D341Med (cell line): ENCODE measurements at regions not wholly inside any gene's neighbourhood (a gene's known extent, or its start where the extent isn't known, plus 50 kb on each side); places are given as distances from the start of the nearest gene placed in this dataset.

ENCODE experiments used
- DNase-seq: peaks from one replicate; pipeline ENCODE4 v3.0.0; 2012; ENCODE audit warnings: low spot score

DNA sequence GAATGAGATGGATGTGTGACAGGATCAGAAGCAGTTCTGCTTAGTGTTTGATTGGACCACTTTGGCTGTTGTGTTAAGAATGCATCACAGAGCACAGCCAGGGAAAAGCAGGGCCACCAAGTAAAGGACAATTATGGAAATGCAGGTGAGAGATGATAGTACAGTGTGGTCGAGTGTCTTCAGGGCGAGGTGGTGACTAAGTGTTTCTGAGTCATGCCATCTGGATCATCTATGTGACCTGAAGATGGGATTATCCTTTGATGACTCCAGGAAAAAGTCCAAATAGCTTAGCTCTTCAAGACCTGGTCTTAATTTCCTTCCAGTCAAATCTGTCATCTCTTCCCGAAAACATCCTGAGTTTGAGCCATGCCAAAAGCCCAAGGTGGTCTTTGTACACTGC, 523.2 kb upstream of the IGFBP3 start:
- no peak for DNase-seq

DNA sequence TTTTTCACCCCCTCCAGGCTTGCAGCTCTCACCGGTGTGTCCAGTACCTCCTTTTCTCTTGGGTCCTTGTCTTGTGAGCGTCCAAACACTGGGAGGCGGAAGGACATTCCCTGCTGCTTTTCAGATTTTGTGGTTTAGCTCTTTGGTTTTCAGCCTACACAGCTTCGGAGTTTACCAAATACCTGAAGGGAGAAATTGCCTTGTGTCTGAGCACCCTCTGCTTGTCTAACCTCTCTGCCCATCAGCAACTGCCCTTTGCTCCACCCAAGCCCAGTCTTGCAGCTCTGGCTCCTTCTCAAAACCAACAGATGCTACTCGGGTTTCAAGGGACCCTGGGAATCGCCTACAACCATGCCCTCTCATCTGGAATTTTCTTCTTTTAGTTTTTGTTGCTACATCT, 519.1 kb upstream of the IGFBP3 start:
- no peak for DNase-seq

DNA sequence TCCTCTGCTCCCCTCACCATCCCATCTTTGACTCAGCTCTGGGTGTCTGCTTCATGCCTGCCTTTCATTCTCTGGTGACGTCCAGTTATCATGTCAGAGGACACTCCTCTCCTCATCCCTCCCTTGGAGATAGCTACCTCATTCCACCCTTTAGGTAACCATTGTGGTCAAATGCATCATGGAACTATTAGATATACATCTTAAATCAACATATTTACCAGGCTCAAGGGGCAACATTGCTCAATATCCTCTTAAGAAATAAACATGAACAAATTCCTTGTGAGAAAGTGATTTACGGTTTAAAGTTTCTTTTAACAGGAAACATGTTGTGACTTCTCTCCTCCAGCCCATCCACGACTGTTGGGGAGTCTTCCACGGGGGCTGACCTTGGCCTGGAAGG, 511.6 kb upstream of the IGFBP3 start:
- DNase-seq = no peak

DNA sequence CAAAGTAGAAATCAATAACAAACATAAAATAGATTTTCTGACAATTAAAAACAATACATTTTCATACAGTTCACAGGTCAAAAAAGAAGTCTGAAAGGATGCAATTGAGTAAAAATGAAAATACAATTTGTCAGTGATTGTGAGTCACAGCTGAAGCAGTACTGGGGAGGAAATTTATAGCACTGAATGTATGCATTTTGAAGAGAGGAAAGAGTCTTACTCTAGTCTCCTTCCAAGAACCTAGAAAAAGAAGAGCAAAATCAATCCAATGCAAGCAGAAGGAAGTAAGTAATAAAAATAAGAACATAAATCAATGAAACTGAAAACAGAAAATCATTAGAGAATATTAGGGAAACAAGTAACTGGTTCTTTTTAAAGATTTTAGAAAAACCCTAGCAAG, 507.2 kb upstream of the IGFBP3 start:
- no peak for DNase-seq

DNA sequence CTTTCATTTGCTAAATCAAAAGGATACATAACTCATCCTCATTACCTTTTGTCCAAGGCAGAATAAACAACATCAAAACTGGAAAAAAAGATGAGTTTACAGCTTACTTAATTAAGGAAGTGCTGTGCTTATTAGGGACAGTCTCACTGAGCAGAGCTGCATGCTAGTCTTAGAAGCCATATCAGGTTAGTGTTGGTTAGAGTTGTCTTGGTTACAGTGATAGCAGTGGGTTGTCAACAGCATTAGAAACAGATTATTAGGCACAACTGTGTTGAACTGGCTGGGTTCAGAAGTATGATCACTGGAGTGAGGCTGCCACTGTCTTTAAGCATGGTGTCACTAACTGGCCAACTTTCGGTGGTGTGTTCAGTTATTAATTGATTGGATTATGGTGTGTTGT, 503.9 kb upstream of the IGFBP3 start:
- no peak for DNase-seq

DNA sequence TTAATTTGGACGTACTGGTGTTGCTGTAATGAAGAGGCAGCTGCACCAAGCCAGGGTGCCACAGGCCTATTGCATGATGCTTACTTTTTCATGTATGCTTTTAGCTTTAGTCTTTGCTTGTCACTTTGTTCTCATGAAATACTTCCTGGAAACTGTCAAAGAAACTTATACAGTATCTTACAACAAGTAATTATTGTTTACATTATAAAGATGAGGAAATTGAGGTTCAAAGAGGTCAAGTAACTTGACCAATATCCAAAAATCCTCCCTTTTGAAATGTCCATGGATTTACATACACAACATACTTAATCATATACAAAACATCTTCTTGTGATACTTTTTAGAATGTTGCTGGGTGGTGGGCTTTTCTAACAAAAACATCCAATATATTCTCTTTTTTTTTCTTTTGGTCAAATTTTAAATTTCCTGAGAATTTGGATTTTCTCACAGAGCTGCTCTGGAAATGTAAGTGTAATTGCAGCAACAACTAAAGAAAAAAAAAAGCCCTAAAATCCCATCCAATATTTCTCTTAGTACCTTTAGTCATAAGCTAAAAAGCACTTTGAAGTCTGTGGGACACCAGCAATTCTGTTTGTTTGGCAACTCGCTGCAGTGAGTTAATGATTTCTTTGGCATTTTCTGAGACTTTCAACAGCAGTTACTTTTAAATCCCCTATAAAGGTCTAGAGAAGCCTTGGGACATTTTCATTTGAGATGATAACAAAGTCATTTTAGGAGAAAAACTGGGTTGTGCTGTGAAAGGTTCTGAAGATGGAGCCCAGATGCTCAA, 500.6 kb upstream of the IGFBP3 start:
- no peak for DNase-seq

DNA sequence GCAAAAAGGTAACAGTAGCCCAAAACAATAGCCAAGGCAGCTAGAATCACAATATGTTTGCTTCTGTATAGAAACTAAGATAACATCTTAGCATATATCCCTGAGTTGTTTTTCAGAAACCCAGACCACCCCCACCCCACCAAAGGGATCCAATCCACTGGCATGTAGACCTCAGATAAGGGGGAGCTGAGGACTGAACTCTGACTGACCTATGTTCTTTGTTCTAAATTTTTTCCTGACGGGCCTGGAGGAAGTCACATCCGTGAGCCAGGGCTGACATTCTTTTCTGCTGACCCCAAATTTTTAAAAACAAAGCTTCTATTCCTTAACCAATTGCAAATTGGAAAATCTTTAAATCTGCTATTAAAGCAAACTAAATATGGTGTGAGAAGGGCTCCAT, 493.9 kb upstream of the IGFBP3 start:
- DNase-seq = no peak

DNA sequence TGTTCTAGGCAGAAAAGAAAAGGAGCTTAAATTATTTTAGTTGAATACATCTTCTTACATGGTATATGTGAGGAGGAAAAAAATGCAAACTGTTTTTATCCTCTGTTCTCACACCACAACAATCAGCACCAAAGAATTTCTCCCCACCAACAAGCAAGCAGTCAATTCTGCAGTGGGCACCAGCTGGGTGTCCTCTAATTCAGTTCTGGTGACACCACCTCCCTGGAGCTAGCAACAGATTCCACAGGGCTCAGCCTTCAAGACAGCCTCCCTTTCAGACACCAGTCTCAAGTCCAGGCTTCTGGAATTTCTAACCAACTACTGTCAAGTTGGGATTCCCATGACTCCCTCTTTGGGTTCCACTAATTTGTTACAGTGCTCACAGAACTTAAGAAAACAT, 490.2 kb upstream of the IGFBP3 start:
- no peak for DNase-seq

DNA sequence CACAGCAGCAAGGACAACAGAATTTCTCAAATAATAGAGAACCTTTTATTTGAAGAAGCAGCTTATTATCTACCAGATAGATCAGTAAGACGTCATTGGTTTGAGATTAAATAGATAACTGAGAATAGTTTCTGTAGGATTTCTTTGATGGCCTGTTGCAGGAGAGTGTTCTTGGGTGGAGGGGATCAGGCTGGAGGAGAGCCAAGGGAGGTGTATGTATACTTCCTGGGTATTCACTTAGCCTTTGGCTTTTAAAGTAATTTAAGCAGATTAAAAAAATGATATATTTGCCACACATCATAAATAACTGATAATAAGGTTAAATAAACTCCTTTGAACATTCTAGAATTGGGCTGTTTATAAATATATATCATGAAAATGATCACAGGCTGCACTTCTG, 486.1 kb upstream of the IGFBP3 start:
- no peak for DNase-seq

DNA sequence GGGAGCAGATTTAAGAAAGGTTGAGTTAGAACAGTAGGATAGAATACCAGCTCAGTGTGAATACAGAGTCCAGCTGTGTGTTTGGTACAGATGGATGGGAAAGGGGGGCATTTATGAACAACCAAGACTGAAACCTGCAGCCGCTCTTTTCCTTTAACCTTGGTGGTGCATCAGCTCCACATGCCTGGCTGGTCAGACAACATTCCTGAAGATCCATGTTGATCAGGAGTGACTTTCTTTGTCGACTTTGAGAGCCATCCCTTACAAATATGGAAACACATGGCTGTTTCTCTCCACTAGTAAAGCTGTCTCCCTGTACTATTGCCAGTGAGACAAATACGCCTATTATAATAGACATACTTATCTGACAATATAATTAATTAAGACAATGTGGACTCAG, 476.5 kb upstream of the IGFBP3 start:
- no peak for DNase-seq

DNA sequence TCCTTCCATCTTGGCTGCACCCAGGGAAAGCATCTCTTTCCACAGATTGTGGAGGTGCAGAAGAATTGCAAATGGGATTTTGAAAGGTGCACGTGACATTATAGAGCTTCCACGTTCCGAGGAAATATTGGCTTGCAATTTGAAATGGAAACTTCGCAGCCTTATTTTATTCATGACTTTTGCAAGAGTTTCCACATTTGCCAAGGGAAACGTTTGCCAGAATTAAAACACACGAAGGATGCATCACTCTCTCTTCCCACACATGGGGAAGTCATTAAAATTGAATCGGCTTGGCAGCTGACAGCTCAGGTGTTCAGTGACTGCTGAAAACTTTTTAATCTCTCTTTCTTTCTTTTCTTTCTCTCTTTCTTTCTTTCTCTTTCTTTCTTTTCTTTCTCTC, 475.4 kb upstream of the IGFBP3 start:
- no peak for DNase-seq

DNA sequence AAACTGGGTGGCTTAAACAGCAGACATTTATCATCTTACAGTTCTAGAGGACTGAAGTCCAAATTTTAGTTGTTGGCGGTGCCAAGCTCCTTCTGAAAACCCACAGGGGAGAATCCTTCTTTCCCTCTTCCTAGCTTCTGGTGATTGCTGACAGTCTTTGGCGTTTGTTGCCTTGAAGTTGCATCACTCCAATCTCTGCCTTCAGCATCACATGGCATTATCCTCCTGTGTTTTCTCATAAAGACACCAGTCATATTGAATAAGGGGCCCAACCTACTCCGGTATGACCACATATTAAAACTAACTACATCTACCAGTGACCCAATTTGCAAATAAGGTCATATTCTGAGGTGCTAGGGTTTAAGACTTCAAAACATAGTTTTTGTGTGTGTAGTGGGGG, 472.1 kb upstream of the IGFBP3 start:
- DNase-seq = no peak

DNA sequence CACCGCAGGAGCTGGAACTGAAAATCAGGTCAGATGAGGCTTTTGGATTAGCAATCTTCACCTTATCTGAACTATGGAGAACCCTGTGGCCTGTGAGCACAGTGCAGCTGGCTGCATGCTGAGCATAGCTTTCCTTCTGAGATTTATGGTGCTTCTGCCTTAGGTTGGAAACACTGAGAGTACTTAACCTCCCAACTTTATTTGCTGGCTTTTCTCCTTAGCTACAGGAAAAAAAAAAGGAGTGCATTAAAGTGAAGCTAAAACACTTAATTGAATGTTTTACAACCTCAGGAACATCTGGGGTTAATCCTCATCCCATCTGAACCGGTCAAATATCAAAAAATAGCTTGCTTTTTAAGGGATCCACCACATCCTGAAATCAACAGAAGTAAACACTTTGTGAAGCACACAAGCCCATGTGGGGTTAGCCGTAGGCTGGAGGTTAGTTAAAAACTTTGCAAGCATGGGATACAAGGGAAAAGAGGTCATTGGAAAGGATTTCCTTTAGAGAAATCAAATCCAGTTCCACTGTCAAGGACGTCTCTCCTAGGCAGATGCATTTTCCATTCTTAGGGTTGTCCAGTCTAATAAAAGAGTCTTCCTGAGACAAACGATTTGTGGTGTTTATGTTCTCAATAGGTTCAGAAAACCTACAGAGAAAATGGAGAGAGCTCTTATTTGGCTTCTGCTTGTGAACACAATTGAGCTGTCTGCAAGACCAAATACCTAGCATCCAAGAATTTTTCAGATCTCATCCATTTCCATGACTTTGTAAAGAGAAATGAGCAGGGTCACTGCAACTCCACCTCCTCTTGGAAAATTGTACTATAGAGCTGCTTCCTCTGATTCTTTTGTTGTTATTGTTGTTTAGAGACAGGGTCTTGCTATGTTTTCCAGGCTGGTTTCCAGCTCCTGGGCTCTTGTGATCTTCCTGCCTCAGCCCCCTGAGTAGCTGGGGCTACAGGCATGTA, 470.4 kb upstream of the IGFBP3 start:
- no peak for DNase-seq

DNA sequence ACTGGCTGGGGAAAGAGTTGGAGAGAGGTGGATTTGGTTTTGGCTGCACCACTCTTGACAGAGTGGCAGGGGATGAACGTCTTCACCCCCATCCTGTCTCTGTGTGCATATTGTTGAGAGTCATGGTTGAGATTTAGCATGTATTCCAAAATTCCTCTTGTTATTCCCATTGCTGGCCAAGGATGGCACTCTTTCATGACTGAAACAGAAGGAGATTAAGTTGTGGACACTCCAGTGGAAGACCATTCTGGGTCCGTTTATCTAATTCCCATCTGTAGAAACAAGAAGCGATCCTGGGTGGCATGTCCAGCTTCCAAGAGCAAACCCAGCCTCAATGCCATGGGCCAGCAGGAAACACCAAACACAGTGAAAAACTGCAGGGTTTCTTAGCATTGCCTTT, 469.0 kb upstream of the IGFBP3 start:
- no peak for DNase-seq

DNA sequence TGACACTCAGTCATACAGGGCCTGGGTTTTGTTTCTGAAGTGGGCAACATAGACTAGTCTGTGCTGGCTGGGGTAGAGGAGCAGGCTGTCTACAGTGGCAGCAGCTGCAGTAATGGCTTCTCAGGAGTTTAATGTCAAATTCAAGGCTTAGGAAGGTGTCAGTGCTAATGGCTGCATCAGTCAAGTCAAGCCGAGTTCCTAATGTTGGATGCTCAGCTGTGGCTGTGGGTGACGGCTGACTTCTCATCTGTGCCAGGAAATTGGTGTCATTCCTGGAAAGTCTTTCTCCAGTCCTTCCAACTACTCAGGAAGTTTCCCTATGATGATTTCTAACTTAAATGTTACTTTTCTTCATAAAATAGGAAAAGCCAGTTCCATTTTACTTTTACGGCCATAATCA, 468.1 kb upstream of the IGFBP3 start:
- no peak for DNase-seq

DNA sequence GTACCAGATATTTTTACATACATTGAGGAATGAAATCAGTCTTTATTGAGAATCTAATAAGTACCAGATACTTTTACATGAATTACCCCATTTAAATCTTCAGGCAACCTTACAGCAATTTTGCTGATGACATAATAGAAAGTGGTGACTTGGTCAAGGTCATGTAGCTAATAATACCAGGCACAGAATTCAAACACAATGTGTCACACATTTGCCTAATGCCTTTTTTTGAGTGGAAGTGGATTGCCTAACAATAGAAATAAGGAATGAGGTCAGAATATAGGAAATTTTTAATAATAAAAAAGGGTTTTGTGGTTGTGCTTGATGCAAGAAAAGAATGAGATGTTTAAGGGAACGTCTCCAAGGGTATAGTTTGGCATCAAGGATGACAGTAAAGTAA, 466.6 kb upstream of the IGFBP3 start:
- no peak for DNase-seq

DNA sequence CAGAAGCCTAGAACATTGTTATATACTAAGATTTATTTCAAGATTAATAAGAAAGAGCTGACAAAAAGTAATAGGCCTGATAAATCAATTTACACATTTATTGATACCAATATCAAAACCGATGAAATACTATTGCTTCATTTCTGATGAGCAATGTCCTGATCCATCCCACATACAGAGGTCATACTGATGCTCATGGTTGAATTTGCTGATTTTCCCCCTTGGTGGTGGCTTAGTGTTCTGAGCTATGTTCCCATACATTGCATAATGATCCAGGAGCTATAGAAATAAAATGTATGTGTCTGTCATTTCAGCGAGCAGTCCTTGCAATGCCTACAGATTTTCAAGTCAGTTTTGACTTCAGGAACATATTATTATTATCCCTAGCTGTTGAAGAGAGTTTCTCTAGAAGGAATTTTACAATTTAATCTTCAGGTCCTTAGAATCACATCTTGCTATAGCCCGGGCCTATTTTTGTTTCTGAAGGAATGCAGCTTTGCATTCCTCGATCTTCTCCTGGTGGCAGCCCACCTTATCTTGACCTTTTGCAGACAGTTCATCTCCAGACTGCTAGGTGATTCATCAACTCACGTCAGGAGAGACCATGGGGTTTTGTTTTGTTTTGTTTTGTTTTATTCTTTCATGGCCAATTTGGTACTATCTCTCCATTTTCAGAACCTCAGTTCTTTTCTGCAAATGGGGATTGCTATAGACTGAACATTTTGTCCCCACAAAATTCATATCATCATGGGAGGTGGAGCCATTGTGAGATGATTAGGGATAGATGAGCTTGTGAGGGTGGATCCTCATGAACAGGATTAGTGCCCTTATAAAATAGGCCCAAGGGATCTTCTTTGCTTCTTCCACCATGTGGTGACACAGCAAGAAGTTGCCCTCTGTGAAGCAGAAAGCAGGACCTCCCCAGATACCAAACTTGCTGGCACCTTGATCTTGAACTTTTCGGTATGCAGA, 465.6 kb upstream of the IGFBP3 start:
- DNase-seq = no peak

DNA sequence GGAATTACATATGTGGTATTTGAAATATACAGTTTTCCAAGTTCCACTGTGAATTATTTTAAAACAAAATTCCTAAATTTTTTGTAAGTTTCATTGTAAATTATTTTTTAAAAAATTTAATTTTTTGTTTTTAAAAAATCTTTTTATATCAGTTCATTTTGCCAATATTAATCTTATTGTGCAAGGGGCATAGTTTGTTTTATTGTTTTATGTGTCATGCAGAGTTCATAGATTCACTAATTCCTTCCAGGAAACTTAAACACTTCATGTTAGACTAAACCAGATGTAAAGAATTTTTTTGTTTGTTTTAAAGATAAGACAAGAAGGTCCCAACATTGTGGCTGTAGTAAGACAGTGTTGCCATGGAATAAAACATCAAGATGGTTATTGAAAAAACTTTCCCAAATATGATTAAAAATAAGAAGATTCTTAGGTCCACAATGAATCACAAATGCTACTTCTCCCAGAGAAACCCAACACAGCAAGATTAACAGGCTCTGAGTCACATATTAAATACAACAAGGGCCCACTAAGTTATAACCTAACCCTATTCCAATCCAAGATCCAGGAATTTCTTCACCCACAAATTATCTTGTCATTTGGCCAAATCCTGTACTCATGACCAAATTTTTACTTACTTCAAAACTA, 464.7 kb upstream of the IGFBP3 start:
- no peak for DNase-seq

DNA sequence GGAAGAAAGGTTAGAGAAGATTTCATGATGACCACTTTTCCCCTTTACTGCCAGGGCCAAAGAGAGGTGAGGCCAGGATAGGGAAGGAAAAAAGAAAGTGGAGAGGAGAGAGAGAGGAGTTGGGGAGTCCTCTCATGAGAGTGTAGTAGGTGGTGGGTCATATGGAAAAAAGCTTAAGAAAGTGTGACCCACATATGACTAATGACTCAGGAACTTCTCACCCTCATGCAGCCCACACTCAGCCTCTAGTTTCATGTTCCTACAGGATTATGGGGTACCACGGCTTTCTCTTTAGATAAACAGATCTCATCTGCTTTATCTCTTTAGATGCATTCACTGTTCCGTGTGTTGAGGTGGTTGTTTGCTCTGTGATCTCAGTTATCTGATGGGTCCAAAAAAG, 462.5 kb upstream of the IGFBP3 start:
- DNase-seq = no peak

DNA sequence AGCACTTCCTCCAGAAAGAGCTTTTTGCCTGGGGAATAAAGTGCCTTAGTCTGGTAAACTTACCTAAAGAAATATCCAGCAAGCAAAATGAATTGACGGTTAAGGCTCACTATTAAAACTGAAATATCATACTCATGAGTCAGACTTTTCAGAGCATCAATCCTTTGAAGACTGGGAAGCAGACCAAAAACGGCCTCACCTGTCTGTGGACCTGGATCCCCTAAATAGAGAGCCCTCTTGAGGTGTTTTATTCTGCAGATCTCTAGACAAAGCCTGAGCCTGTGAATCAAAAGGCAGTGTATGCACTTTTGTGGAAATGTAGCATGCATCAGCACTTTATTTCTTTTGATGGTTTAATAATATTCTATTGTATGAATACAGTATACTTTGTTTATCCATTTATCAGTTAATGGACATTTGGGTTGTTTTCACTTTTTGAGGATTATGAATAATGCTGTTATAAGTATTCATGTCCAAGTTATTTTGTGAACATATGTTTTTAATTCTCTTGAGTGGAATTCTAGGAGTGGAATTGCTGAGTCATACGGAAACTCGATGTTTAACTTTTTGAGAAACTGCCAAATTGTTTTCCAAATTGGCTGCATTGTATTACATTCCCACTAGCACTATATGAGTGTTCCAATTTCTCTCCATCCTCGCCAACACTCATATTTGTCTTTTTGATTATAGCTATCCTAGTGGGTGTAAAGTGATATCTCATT, 449.0 kb upstream of the IGFBP3 start:
- DNase-seq = no peak

DNA sequence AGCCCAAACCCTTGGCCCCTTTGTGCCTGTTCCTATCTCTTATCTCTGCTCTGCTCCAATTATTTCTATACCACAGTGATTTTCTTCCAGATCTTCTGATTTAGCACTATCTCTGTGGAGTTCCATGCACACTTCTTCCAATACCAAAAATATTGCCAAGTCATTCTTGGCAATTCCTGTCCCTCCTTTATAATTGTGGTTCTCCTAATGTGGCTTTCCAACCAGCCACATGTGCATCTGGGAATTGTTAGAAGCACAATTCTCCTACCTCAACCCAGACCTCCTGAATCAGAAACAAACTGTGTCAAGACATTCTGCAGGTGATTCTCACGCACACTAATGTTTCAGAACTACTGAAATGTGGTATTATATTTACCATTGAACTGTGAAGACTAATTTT, 447.8 kb upstream of the IGFBP3 start:
- no peak for DNase-seq
